HepG2 (cell line): ENCODE measurements at regions not wholly inside any gene's neighbourhood (a gene's known extent, or its start where the extent isn't known, plus 50 kb on each side); places are given as distances from the start of the nearest gene placed in this dataset.

Experiments
- ATAC-seq: fragments of 200-7000 bp; cut with Tn5 transposase; 3 replicates; pipeline ENCODE4 v1.9.1; 2020; ENCODE audit warnings: mild to moderate bottlenecking, moderate library complexity
- BruUV-seq: library from RNA; stranded (reverse); fragments of 400-500 nt; replicated peaks from 2 replicates; lab custom pipeline; 2021; lab: Mats Ljungman, UMichigan
- CTCF ChIA-PET: fragments of 300-600 bp; formaldehyde crosslinking; extraction: SDS; loops from one replicate; lab custom pipeline; 2021; ENCODE audit warnings: low total read pairs, inconsistent platforms, low intra/inter-chr PET ratio; lab: Yijun Ruan, JAX
- POLR2A ChIA-PET: fragments of 350-600 bp; sonication (Branson Sonifier 250); formaldehyde crosslinking; loops from one replicate; lab custom pipeline; 2020; ENCODE audit warnings: antibody characterized with exemption, inconsistent platforms; lab: Yijun Ruan, JAX
- DNase-seq: peaks from one replicate; pipeline ENCODE4 v3.0.0-alpha.2; 2015; ENCODE audit warnings: low spot score
- FAIRE-seq: peaks from 3 replicates; lab custom pipeline; 2011; peaks lifted over from hg19 to GRCh38; lab: Jason Lieb, UNC
- H2AFZ ChIP-seq: one replicate; pipeline ENCODE4 v1.6.1; 2011; ENCODE audit warnings: low read length, inconsistent platforms
- H3K27ac ChIP-seq: fragments of 300-600 bp; 3 replicates; pipeline ENCODE4 v1.8.0; 2011; ENCODE audit warnings: mixed run types, mild to moderate bottlenecking, mixed read lengths, low read length, inconsistent platforms; ENCODE audit not compliant: insufficient read depth; ENCODE audit errors: extremely low read length
- H3K27me3 ChIP-seq, 2 experiments: fragments of 200-600 bp in 1 of 2; 2 replicates in 1 of 2; 3 replicates in 1 of 2; pipeline versions ENCODE4 v1.6.0 to v1.8.0; 2011; ENCODE audit warnings: low read length in 2 of 2, mild to moderate bottlenecking in 2 of 2, moderate library complexity in 2 of 2, inconsistent platforms in 1 of 2; ENCODE audit not compliant: insufficient read depth in 2 of 2, control insufficient read depth in 1 of 2
- H3K36me3 ChIP-seq, 2 experiments: fragments of 200-600 bp in 1 of 2; replicated peaks in 1 of 2; 2 replicates in 1 of 2; 3 replicates in 1 of 2; pipeline versions ENCODE4 v1.5.1 to v1.8.0; 2011; ENCODE audit warnings: low read length in 2 of 2, inconsistent platforms in 1 of 2; ENCODE audit not compliant: insufficient read depth in 2 of 2, control insufficient read depth in 1 of 2
- H3K4me1 ChIP-seq: 2 replicates; pipeline ENCODE4 v1.5.1; 2012; ENCODE audit warnings: low read length, inconsistent platforms; ENCODE audit not compliant: insufficient read depth
- H3K4me2 ChIP-seq: 2 replicates; pipeline ENCODE4 v1.6.0; 2011; ENCODE audit warnings: low read depth, low read length, inconsistent platforms
- H3K4me3 ChIP-seq, 3 experiments: fragments of 200-600 bp in 1 of 3; sonication (generic), shearing (Covaris generic) in 1 of 3; replicated peaks in 1 of 3; 2 replicates each; pipeline ENCODE4 v1.5.1; 2011 to 2016; ENCODE audit warnings: low read length in 3 of 3, inconsistent platforms in 2 of 3, low read depth in 2 of 3, mild to moderate bottlenecking in 2 of 3, control low read depth in 1 of 3, mixed read lengths in 1 of 3; ENCODE audit not compliant: insufficient read depth in 1 of 3
- H3K79me2 ChIP-seq: one replicate; pipeline ENCODE4 v1.6.1; 2011; ENCODE audit warnings: low read length, inconsistent platforms; ENCODE audit not compliant: insufficient read depth
- H3K9ac ChIP-seq: 2 replicates; pipeline ENCODE4 v1.6.0; 2011; ENCODE audit warnings: mild to moderate bottlenecking, low read depth, low read length, inconsistent platforms; ENCODE audit not compliant: insufficient read depth
- H3K9me3 ChIP-seq: 2 replicates; pipeline ENCODE4 v1.5.1; 2012; ENCODE audit warnings: mild to moderate bottlenecking, low read length
- H4K20me1 ChIP-seq: 2 replicates; pipeline ENCODE4 v1.6.0; 2011; ENCODE audit warnings: inconsistent platforms, mild to moderate bottlenecking, low read length, moderate library complexity; ENCODE audit not compliant: insufficient read depth
- KMT2A ChIP-seq: sonication (generic); formaldehyde crosslinking; IDR thresholded peaks from 2 replicates; pipeline ENCODE4 v1.4.0; 2020; ENCODE audit warnings: missing genetic modification reagents
- MBNL3 ChIP-seq: fragments of 250-450 bp; sonication (Bioruptor Pico); conservative IDR thresholded peaks from 2 replicates; pipeline ENCODE4 v1.8.0; 2022; ENCODE audit warnings: mild to moderate bottlenecking, inconsistent platforms
- NFE2L2 ChIP-seq: fragments of 150-350 bp; IDR thresholded peaks from 2 replicates; pipeline ENCODE4 v1.6.1; 2014; ENCODE audit warnings: low read length
- RFX1 ChIP-seq: fragments of 450-650 bp; IDR thresholded peaks from 2 replicates; pipeline ENCODE4 v1.6.1; 2017
- ZBTB39 ChIP-seq: sonication (generic); formaldehyde crosslinking; IDR thresholded peaks from 2 replicates; pipeline ENCODE4 v1.5.0; 2020; ENCODE audit warnings: missing genetic modification reagents
- ZNF136 ChIP-seq: sonication (generic); formaldehyde crosslinking; IDR thresholded peaks from 2 replicates; pipeline ENCODE4 v1.8.1; 2022; ENCODE audit warnings: low read depth, mild to moderate bottlenecking, moderate library complexity, missing genetic modification reagents
- ZNF547 ChIP-seq: sonication (generic); formaldehyde crosslinking; IDR thresholded peaks from 2 replicates; pipeline ENCODE4 v1.5.1; 2020; ENCODE audit warnings: mild to moderate bottlenecking, missing genetic modification reagents
- ZNF850 ChIP-seq: sonication (generic); formaldehyde crosslinking; conservative IDR thresholded peaks from 2 replicates; pipeline ENCODE4 v1.9.0; 2021; ENCODE audit warnings: mild to moderate bottlenecking, missing genetic modification reagents
- ZSCAN29 ChIP-seq: sonication (generic); formaldehyde crosslinking; conservative IDR thresholded peaks from 2 replicates; pipeline ENCODE4 v1.4.0; 2020; ENCODE audit warnings: mild to moderate bottlenecking, missing genetic modification reagents
- ZSCAN30 ChIP-seq: sonication (generic); formaldehyde crosslinking; IDR thresholded peaks from 2 replicates; pipeline ENCODE4 v1.5.0; 2020; ENCODE audit warnings: mild to moderate bottlenecking, missing genetic modification reagents
- WGBS: methylation state at CpG from one replicate; pipeline ENCODE4 v1.1.6; 2017; ENCODE audit warnings: low lambda C conversion rate; 5-methylcytosine and 5-hydroxymethylcytosine counted together
- in situ Hi-C: cut with HindIII; loops from 2 replicates; pipeline ENCODE4 v1.10.0; 2017; ENCODE audit warnings: low pct_unique_long_range_greater_than_20kb; ENCODE audit not compliant: extremely low pct_ligation_motif_present
- intact Hi-C: fragments of 100-400 bp; cut with micrococcal nuclease; formaldehyde crosslinking; loops from one replicate; pipeline ENCODE4 v1.10.0; 2022; ENCODE audit not compliant: unreplicated experiment
- TF ChIP-seq, protein P1 (sequence below): IDR thresholded peaks from 2 replicates; pipeline ENCODE4 v1.6.1; 2016; ENCODE audit warnings: mild to moderate bottlenecking, missing biosample characterization, missing genetic modification reagents

DNA sequence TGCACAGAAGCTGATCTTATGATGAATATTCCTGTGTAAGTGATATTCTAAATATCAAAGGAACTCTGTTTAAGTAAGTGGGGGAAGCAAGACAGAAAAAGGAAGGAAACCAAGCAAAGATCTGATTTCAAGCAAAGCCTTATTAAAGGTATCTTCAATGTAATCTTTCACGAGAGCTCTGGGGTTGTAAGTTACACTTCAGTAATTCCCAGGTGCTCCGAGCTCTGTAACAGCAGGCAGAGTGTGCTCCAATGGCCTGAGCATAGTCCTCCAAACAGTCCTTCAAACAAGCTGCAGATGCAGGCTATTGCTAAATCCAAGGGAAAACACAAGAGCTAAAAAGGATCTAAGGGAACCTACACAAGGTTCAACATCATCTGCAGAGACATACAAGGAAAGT is 949.7 kb upstream of the TMPRSS15 start:
- FAIRE-seq: no peak
- Histone ChIP-seq H3K79me2 (no peaks in the 10 kb centered on the region), H3K36me3 (no peaks in the 10 kb centered on the region), H3K4me1 (no peaks in the 10 kb centered on the region), H4K20me1 (no peaks in the 10 kb centered on the region), H3K4me2 (no peak overlapping the region), H3K4me3 (no peak overlapping the region), H2AFZ (no peak overlapping the region), H3K27ac (no peak overlapping the region), H3K9ac (no peak overlapping the region), H3K27me3 (no peaks in the 10 kb centered on the region), H3K9me3 (peaks cover 73% of the 10 kb centered on the region)
- no peak for DNase-seq
- WGBS: 0% methylated on average over 2 of the region's 2 CpGs
- no peak for ATAC-seq
- in situ Hi-C loops: no loop called here
- ChIA-PET CTCF (no interaction called here), POLR2A (no interaction called here)
- BruUV-seq: no TSS peak
- intact Hi-C loops: no loop called here
- TF ChIP-seq ZNF136 (CRISPR knock-in tag) (no peak), NFE2L2 (no peak), RFX1 (no peak), MBNL3 (CRISPR knock-in tag) (no peak), ZNF547 (CRISPR knock-in tag) (no peak), ZSCAN30 (CRISPR knock-in tag) (no peak), ZNF850 (CRISPR knock-in tag) (no peak)

GRCh38 chr21:19368944-19369343 is 965.4 kb upstream of the TMPRSS15 start:
- no TSS peak for BruUV-seq
- H3K4me1 ChIP-seq: no peaks in the 10 kb centered on the region
- H2AFZ ChIP-seq: no peak overlapping the region
- H3K27me3 ChIP-seq: no peaks in the 10 kb centered on the region
- CTCF ChIA-PET: no interaction called here
- no peaks in the 10 kb centered on the region for H3K36me3 ChIP-seq
- H3K4me3 ChIP-seq: no peak overlapping the region
- no peak overlapping the region for H3K9ac ChIP-seq
- no peaks in the 10 kb centered on the region for H4K20me1 ChIP-seq
- WGBS: 9% methylated on average over 1 of the region's 1 CpG
- peaks cover 73% of the 10 kb centered on the region for H3K9me3 ChIP-seq
- DNase-seq (no peak), FAIRE-seq (no peak), ATAC-seq (no peak)
- no peak overlapping the region for H3K4me2 ChIP-seq
- in situ Hi-C loops (no loop called here), intact Hi-C loops (no loop called here)
- H3K79me2 ChIP-seq: no peaks in the 10 kb centered on the region
- TF ChIP-seq KMT2A: no peak
- TF ChIP-seq ZSCAN29 (CRISPR knock-in tag): no peak
- TF ChIP-seq, protein P1, sequence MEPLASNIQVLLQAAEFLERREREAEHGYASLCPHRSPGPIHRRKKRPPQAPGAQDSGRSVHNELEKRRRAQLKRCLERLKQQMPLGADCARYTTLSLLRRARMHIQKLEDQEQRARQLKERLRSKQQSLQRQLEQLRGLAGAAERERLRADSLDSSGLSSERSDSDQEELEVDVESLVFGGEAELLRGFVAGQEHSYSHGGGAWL: no peak
- no peak for TF ChIP-seq ZBTB39 (CRISPR knock-in tag)
- POLR2A ChIA-PET: no interaction called here
- H3K27ac ChIP-seq: no peak overlapping the region
